ENCODE measurements at regions not wholly inside any gene's neighbourhood (a gene's known extent, or its start where the extent isn't known, plus 50 kb on each side); places are given as distances from the start of the nearest gene placed in this dataset.
"Not testable (repeated sequence)": the region's sequence is repeated elsewhere in the genome, so short reads cannot be mapped to it uniquely, and the experiment has no call there.

DNA sequence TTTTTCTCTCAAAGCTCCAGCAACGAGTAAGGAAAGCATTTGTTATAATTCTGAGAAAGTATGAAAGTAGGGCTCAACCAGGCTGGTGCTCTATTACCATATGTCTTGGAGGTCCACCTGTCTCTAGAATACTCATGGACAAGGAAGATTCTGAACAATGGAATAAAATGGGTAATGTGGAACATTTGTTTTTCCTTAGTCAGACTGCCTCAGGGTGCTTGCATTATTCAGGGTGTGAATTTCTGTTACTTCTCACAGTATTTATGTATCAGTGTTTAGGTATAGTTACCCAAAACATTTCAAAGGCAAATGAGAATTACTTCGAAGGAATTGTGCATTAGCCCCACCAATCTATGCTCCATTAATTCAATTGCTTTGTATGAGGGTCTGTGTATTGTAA lies 586.2 kb upstream of the CITED2 start:
- no peak for DNase-seq

DNA sequence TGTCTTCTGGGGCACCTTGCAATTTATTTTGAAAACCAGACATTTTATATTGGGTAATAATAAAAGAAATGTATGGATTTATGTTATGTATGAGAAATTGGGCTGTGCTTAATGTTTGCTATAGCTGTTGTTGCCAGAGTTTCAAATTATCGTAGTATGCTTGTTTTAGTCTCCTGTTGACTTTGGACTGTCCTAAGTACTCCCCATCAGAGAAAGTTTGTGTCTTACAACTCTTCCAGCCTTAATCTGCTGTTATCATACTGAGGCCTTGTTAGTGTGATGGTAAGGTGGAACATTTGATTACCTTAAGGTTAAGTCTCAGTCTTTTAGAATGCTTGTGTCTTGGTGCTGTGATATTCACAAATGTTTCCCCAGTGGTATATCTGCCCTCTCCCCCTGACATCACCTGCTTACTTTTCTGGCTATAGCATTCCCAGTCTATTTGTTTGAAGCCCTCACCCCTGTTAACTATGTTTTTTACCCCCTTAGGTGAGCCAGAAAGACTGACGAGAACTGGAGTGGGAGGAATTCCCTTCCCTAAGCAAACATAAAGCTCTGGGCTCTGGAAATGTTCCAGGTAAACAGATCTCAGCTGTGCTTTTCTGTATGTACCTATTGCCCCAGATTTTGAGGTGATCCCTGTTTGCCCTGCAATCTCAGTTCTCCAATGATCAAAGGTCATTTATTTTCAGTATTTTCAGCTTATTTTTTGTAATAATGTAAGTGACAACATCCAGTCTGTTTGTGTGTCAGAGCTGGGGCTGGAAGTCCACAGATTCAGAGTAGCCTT lies 581.1 kb upstream of the CITED2 start:
- no peak for DNase-seq

DNA sequence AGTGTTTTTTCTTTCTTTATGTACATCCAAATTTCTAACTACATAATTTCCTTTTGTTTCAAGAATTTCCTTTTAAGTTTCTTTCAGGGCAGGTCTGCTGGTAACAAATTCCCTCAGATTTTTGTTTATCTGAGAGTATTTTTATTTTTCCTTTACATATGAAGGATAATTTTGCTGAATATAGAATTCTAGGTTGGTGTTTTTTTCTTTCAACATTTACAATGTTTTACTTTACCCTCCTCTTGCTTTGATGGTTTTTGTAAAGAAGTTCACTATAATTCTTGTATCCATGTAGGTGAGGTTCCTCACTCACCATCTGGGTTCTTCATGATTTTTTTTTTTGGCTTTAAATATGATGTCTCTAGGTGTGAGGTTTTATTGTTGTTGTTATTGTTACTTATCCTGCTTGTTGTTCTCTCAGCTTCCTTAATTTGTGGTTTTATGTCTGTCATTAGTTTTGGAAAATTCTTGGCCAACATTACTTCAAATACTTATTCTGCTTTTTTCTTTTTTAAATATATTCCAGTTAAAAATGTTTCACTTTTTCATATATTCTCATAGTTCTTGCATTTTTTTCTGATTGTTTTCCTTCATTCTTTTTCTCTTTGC lies 580.1 kb upstream of the CITED2 start:
- no peak for DNase-seq

DNA sequence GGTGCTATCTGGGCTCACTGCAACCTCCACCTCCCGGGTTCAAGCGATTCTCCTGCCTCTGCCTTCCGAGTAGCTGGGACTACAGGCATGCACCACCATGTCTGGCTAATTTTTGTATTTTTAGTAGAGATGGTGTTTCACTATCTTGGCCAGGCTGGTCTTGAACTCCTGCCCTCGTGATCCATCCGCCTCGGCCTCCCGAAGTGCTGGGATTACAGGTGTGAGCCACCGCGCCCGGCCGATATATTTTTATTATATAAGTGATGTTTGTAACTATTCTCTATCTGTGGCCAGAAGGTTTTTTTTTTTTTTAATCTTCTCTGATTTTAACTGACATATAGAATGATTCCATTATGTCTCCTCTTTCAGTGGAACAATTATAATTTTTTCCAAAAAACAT lies 579.3 kb upstream of the CITED2 start:
- not testable (repeated sequence) for DNase-seq

DNA sequence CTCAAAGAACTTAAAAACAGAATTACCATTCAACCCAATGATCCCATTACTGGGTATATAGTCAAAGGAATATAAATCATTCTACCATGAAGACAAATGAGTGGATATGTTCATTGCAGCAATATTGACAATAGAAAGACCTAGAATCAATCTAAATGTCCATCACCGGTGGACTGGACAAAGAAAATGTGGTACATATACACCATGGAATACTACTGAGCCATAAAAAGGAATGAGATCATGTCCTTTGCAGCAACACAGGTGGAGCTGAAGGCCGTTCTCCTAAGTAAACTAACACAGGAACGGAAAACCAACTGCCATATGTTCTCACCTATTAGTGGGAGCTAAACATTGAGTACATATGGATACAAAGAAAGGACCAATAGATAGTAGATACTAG lies 576.7 kb upstream of the CITED2 start:
- DNase-seq: no peak

DNA sequence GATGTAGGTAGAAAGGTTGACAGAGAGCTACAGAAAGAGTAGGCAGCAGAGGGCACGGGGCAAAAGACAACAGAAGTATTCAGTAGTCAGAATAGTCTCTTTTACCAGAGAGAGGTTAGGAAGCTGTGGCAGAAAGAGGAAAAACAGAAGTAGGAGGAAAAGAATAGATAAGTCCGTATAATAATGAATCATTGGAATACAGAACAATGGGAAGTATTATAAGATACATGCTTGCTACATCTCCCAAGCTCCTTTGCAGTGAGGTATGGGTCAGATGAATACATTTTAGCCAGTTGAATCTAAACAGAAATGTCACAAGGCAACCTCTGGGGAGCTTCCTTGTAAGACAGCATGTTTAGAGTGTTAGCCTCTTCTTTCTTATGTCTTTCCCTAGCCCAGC lies 570.5 kb upstream of the CITED2 start:
- DNase-seq: no peak

DNA sequence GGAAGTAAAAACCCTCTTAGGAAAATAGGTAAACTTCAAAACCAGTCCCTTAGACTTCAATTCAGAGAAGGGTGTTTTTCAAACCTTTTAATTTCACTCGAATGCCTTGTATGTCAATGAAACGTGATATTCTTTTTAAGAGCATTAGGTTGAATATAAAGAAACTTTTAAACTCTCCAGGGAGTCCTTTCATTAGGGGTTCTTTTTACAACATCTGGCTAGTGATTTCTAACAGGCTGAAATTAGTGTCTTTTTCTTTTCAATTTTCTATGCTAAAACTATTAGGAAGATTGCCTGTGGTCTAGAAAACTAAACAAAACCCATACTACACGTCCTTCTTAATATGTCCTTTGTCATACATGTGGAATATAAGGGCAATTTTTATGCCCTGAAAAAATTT lies 569.7 kb upstream of the CITED2 start:
- no peak for DNase-seq

DNA sequence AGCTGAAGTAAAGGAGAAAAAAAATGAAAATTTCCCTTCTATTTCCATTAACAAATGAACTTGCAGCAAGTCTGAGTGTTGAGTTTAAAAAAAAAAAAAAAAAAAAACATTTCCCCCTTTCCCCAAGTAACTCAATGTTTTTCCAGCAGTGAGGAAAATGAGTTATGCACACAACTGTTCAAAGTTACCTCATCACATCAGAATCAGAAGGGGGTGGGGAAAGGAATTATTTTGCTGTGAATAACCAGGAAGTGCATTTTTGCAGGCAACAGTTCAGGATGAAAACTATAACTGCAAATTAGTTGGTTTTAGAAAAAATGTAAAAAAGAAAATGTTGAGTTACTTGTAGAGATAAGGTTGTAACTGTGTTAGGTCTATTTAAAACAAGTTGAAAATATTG lies 568.9 kb upstream of the CITED2 start:
- DNase-seq: no peak

DNA sequence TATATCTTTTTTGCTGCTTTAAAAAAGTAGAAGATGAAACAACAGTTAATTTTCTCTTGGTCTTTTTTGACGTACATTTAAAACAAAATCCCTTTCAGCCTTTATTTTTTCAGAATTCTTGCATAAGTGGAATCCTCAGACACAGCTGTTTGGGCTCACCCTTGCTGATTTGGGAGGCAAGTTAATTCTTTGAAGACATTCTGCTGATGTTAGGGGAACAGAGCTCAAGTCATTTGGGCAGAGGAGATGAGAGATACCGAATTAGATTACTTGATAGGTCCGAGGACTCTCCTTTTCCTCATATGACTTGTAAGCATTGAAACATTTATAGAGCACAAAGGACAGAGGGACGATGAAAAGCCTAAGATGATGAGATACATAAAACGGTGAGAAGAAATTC lies 567.9 kb upstream of the CITED2 start:
- no peak for DNase-seq

DNA sequence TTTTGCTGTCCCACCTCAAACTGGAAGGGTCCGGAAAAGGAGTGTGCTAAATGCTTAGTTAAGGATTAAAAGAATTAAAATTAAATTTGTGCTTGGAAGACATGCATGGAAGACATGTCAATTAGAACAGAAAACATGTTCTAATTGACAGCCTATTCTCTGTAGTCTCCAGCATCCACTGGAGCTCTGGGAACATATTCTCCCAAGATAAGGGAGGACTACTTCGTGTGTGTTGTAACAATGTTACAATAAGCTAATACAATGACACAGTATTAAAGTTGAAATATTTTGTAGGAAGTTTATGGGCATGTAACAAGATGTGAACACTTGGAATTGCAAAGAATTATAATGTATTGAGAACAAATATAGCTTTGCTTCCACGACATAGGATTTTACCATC lies 567.4 kb upstream of the CITED2 start:
- no peak for DNase-seq

DNA sequence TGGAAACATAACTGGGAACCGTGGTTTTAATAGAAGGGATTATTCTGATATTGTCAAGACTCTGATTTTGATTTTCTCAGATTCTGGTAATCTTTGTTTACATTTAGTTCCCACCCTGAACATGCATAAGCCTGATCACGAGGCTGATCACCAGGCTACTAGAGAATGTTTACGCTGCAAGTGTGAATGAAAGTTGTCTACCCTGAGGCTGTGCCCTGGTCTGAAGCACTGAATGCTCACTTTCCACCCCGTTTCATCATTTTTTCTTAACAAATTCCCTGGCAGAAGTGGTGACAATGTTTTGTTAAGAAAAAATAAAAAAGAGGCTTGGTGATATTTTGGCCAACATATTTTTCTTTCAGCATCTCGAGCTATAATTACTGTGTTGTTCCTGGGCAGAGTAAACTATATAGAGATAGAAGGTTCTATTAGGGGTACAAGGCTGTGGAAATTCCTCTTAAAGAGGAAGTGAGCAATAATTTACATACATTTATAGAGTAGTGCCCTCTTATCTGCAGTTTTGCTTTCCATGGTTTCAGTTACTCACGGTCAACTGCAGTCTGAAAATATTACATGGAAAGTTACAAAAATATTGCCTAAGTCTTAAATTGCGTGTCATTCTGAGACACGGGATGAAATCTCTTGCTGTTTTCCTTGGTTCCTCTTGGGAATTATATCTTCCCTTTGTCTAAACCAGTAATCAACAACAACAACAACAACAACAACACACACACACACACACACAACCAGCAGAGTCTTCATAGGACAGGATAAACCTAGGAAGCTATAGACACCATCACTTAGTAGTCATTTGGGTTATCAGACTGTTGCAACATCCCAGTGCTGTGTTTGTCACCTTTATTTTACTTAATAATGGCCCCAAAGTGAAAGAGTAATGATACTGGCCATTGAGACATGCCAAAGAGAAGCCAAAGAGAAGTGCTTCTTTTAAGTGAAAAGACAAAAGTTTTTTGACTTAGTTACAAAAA lies 566.6 kb upstream of the CITED2 start:
- DNase-seq: no peak

DNA sequence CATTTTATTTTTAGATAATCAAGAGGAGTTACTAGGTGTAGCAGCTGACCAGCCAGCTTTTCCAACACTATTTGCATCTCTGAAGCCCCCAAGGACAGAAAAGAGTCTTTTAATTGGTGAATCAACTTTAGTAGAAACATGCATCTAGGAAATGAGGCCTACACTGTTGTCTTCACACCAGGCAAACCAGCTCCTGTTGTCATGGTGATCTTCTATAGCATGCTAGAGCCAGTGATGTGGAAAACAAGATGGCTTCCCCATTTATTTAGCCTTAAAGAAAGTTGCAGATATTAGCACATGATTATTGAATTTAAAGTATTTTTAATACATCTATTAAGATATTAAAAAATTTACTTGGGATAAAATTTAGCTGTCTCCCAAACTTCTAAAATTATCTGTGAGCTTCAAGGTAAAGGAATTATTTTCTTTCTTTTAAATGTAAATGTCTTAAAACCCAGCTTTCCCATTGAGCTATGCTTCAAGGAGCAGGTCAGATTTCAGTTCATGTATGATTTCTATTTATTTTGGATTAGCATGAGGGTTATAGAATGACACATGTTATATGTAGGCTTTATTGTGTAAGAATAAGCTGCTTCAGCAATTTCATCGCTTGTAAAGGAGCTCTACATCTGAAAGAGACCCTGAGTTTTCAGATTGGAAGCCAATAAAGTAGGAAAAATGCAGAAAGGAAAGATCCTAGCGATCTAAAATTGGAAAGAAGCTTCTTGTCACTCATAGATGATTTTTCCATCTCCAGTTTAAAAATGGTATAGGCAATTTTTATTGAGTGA lies 564.9 kb upstream of the CITED2 start:
- no peak for DNase-seq

DNA sequence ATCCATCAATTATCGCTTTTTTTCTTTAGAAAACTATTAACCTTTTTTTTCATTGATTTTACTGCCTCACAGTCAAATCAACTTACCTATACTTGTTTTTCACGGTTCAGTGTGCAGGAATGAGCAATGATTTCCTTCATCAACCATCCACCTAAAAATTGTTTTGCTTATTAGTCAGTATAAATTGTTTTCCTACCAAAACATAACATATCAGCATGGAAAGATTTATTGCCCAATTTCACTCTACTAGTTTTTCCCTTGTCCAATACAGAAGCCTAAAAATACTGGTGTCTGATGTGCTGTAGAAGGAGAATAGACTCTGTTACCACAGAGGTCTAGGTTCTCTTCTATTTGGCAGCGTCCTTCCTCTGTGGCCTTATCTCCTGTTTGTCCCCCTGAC lies 558.2 kb upstream of the CITED2 start:
- DNase-seq: no peak

DNA sequence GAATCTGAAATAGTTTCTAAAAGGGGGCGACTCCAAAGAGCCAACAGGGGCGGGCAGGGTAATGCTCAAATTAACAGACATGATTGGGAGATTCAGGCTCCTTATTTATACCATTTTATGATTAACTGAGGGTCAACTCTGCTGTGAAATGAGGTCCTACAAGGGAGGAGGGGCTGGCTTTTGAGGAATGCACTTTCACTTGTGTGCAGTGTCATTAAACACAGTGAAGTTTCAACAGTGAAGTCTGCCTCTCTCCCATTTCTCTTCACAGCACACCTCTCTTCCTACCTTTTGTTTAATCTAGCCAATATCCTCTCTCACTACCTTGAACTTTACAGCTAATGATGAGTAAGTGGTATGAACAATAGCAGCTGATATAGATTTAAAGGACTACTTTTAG lies 557.3 kb upstream of the CITED2 start:
- no peak for DNase-seq

DNA sequence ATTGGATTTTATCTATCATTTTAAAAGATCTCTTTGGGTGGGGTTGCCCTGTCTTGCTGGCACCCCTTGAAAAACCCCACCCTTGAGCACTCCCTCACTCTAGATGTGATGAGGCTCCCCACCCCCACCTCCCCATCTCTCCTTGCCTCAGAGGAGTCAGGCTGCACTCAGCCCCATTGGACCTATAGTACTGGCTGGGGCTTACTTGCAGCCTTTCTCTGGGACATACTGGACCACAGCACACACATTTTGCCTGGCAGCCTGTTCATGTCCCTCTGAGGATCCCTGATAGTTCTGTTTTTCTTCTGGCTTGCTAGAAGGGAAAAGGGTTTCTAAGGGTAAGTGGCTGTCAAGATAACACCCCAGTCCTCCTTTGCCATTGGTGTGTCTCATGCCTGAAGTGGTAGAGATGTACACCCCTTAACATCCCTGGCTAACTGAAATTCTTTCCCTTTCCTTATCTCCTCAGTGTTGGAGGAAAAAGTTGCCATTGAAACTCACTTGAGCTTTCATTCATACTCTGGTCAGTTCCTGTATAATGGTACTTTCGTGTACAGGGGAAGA lies 553.4 kb upstream of the CITED2 start:
- DNase-seq: no peak

DNA sequence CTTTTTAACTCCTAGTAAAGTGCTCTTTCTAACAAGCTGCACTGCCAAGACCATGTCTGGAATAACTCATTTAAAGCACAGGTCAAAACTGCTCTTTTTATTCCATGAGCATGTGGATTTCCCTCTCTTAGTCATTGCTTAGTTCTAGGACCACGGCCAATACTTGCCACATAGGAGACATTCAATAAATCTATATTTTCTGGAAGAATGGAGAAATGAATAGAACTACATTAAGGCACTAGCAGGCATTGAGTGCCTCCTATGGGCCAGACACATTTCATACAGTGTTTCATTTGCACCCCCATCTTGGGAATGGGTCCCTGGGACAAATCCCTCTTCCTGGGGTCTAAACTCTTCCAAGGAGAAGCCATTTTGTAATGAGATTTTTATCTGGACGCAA lies 552.8 kb upstream of the CITED2 start:
- no peak for DNase-seq

DNA sequence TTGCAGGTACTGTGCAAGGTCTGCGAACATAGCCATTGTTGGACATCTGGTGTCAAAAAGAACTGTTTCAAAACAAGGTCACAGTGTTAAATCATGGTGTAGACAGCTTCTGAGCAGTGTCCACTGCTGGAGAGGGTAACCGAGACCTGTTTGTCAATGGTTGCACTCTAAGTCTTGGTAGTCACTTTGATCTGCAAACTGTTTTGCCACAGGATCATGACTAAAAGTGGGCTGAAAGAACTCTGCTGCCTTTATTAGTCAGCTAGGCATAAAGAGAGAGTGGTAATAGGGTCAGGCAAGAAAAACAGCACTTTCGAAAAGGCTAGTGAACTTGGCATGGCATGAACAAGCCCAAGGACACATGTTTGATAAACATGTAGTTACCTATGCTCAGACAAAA lies 552.3 kb upstream of the CITED2 start:
- DNase-seq: no peak

DNA sequence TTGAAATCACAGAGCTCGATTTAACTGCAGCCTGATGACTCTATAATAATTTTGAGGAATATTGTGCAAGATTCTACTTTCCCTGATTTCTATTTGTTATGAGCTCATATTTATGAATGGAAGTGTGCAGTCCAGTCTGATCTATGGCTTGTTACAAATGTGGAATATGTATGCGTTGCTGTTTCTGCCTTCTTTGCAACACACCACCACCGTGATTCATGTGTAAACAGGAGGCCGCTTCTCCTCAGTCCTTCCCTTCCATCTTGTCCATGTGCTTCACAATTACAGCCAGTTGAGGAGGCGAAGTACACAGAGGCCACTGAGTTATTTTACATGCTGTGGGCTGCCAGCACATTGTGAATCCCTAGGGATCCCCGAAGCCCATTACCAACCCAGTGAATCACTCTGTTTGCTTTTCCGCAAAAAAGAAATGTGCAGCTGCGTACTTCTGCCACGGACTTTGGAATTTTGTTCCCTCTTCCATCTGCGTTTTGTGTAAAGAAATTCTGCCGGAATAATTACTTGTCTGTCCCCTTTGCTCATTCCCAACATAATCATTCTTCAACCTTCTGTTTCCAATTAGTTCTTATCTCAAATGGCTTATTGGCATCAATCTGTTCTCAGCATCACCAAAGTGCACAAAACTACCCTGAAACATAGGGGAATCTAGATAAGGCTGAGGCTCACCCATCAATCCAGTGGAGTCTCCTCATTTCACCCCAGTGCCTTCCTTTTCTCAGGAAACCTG lies 551.6 kb upstream of the CITED2 start:
- no peak for DNase-seq

DNA sequence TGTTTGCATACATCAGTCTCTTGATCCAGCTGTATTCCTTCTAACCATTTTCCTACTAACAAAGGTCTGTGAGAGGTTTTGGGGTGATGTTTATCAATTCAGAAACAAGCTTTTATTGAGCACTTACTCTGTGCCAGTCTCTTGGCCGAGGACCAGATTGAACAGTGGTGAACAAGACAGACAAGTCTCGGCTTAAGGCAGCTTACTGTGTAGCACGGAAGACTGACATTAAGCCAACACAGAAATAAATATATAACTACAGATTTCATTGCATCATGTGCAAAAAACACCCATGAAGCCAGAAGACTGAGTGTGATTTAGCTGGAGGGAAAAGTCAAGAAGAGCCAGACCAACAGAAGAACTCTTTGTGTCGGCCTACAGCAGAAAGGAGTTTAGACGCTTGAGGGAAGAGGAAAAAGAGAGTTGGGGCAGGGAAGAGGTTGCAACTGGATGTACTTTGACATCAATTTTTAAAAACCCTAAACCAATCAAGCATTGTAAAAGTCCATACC lies 549.6 kb upstream of the CITED2 start:
- no peak for DNase-seq

DNA sequence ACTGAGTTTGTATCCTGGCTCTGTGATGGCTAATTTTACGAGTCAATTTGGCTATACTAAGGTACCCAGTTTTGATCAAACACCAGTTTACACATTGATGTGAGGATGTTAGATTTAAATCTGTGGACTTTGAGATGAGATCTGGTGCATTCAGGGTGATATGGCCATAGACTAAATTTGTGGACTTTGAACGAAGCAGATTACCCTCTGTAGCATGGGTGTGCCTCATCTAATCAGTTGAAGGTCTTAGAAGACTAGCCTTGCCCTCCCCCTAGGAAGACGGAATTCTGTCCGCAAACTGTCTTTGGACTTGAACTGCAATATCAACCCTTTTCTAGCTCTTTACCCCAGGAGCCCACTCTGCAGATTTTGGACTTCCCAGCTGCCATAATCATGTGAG lies 547.8 kb upstream of the CITED2 start:
- DNase-seq: no peak

DNA sequence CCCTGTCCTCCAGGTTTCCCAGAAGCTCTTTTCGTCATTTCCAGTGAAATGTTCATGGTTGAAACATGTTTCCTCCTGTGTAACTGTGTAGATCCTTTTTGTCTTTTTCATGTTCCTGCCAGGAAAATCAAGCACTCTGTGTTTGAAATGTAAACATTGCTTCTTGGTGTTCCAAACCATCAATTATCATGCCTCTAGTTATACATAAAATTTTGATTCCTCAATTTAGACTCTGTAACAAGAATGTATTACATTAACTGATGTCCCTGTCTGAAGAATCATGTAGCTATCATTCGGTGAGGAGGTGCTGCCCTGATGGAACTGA lies 546.3 kb upstream of the CITED2 start:
- no peak for DNase-seq

Measured in DMS79 (cell line).